ENCODE measurements at regions not wholly inside any gene's neighbourhood (a gene's known extent, or its start where the extent isn't known, plus 50 kb on each side); places are given as distances from the start of the nearest gene placed in this dataset.

- TF ChIP-seq POLR2A (IDR thresholded peaks at IDR 0.05) = no peak
- no peak for TF ChIP-seq EP300 (IDR thresholded peaks at IDR 0.05)
- TF ChIP-seq CTCF (IDR thresholded peaks at IDR 0.05) = no peak
- no peak overlapping the region for H3K27ac ChIP-seq
- no peak for DNase-seq
- no peaks in the 10 kb centered on the region for H3K9me3 ChIP-seq
- no peaks in the 10 kb centered on the region for H3K27me3 ChIP-seq
- H3K4me3 ChIP-seq = no peak overlapping the region
- no peaks in the 10 kb centered on the region for H3K36me3 ChIP-seq
- WGBS, 3 donors = 84 to 85% (median 85%) methylated on average over 3 of the region's 3 CpGs
- intact Hi-C loops (cut with DNase I) = no loop called here
- no peaks in the 10 kb centered on the region for H3K4me1 ChIP-seq (ENCODE audit: insufficient read depth)
Observed at GRCh38 chr20:60627751-60628565, 624.1 kb upstream of the CDH4 start.

GRCh38 chr20:60628749-60629148 lies 623.3 kb upstream of the CDH4 start:
- TF ChIP-seq EP300 (IDR thresholded peaks at IDR 0.05) (no peak), CTCF (IDR thresholded peaks at IDR 0.05) (no peak), POLR2A (IDR thresholded peaks at IDR 0.05) (no peak)
- WGBS, 3 donors = 81 to 87% (median 84%) methylated on average over 7 of the region's 7 CpGs
- Histone ChIP-seq H3K27ac (no peak overlapping the region), H3K9me3 (no peaks in the 10 kb centered on the region), H3K27me3 (no peaks in the 10 kb centered on the region), H3K4me3 (no peak overlapping the region), H3K36me3 (no peaks in the 10 kb centered on the region), H3K4me1 (ENCODE audit: insufficient read depth) (peaks cover 1% of the 10 kb centered on the region)
- intact Hi-C loops (cut with DNase I) = no loop called here
- no peak for DNase-seq

- intact Hi-C loops (cut with DNase I) = no loop called here
- TF ChIP-seq POLR2A (IDR thresholded peaks at IDR 0.05) (no peak), CTCF (IDR thresholded peaks at IDR 0.05) (no peak), EP300 (IDR thresholded peaks at IDR 0.05) (no peak)
- Histone ChIP-seq H3K9me3 (no peaks in the 10 kb centered on the region), H3K27ac (no peak overlapping the region), H3K36me3 (no peaks in the 10 kb centered on the region), H3K27me3 (no peaks in the 10 kb centered on the region), H3K4me3 (no peak overlapping the region), H3K4me1 (ENCODE audit: insufficient read depth) (peaks cover 1% of the 10 kb centered on the region)
- WGBS, 3 donors = 89 to 95% (median 90%) methylated on average over 4 of the region's 4 CpGs
- no peak for DNase-seq
Observed at GRCh38 chr20:60629206-60629605, 622.9 kb upstream of the CDH4 start.

- 73 to 82% (median 74%) methylated on average over 8 of the region's 8 CpGs for WGBS, 3 donors
- no peak for TF ChIP-seq EP300 (IDR thresholded peaks at IDR 0.05)
- TF ChIP-seq POLR2A (IDR thresholded peaks at IDR 0.05) = no peak
- no peak for TF ChIP-seq CTCF (IDR thresholded peaks at IDR 0.05)
- Histone ChIP-seq H3K36me3 (no peaks in the 10 kb centered on the region), H3K9me3 (no peaks in the 10 kb centered on the region), H3K4me1 (ENCODE audit: insufficient read depth) (peaks cover 1% of the 10 kb centered on the region), H3K27me3 (no peaks in the 10 kb centered on the region), H3K4me3 (no peak overlapping the region), H3K27ac (no peak overlapping the region)
- intact Hi-C loops (cut with DNase I) = no loop called here
- DNase-seq = no peak
Observed at GRCh38 chr20:60630609-60631008, 621.5 kb upstream of the CDH4 start.
